ENCODE measurements at regions not wholly inside any gene's neighbourhood (a gene's known extent, or its start where the extent isn't known, plus 50 kb on each side); places are given as distances from the start of the nearest gene placed in this dataset.
"Not testable (repeated sequence)": the region's sequence is repeated elsewhere in the genome, so short reads cannot be mapped to it uniquely, and the experiment has no call there.

DNA sequence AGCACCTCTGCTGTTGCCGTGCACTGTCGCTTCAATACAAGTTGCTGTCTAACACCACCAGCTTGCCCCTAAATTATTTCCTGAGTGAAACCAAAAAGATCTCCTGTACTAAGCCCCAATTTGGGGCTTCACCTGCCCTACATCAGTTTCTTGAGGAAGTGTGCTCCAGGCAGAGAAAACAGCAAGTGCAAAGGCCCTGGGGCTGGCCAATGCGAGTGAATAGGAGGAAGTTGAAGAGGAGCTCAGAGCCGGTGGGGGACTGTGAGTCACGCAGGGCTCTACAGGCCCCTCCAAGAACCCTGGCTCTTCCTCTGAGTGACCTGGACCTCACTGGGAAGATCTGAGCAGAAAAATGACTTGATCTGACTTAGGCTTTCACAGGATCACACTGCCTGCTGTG, 117.2 kb downstream of the IPO8 start:
- Histone ChIP-seq H3K4me1 (ENCODE audit: control insufficient read depth, insufficient read depth, low read length, unreplicated experiment) (no peaks in the 10 kb centered on the region), H3K4me3 (ENCODE audit: low read depth, low read length) (no peak overlapping the region), H3K36me3 (ENCODE audit: insufficient read depth, low read length) (no peaks in the 10 kb centered on the region), H3K79me2 (ENCODE audit: control insufficient read depth, insufficient read depth, low read length, unreplicated experiment) (no peaks in the 10 kb centered on the region), H3K27ac (ENCODE audit: low read depth, low read length) (no peak overlapping the region), H2AFZ (ENCODE audit: low read length, unreplicated experiment) (no peak overlapping the region), H3K27me3 (ENCODE audit: insufficient read depth, low read length) (no peaks in the 10 kb centered on the region)

DNA sequence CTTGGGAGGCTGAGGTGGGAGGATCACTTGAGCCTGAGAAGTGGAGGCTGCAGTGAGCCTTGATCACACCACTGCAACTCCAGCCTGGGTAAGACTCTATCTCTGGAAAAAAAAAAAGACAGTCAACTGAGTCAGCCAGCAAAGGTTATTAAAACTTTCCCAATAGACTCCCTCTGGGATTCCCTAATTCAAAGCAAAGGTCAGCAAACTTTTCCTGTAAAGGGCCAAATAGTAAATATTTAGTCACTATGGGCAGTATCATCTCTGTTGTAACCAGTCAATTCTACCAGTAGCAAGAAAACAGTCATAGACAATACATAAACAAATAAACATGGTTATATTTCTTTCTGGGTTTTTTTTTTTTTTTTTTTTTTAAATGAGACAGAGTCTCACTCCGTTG, 122.5 kb downstream of the IPO8 start:
- Histone ChIP-seq H3K4me1 (ENCODE audit: control insufficient read depth, insufficient read depth, low read length, unreplicated experiment) (no peaks in the 10 kb centered on the region), H2AFZ (ENCODE audit: low read length, unreplicated experiment) (no peak overlapping the region), H3K79me2 (ENCODE audit: control insufficient read depth, insufficient read depth, low read length, unreplicated experiment) (no peaks in the 10 kb centered on the region), H3K27me3 (ENCODE audit: insufficient read depth, low read length) (peaks cover 18% of the 10 kb centered on the region; the same call in 1 of the 2 replicates), H3K4me3 (ENCODE audit: low read depth, low read length) (no peak overlapping the region), H3K27ac (ENCODE audit: low read depth, low read length) (no peak overlapping the region), H3K36me3 (ENCODE audit: insufficient read depth, low read length) (no peaks in the 10 kb centered on the region)

DNA sequence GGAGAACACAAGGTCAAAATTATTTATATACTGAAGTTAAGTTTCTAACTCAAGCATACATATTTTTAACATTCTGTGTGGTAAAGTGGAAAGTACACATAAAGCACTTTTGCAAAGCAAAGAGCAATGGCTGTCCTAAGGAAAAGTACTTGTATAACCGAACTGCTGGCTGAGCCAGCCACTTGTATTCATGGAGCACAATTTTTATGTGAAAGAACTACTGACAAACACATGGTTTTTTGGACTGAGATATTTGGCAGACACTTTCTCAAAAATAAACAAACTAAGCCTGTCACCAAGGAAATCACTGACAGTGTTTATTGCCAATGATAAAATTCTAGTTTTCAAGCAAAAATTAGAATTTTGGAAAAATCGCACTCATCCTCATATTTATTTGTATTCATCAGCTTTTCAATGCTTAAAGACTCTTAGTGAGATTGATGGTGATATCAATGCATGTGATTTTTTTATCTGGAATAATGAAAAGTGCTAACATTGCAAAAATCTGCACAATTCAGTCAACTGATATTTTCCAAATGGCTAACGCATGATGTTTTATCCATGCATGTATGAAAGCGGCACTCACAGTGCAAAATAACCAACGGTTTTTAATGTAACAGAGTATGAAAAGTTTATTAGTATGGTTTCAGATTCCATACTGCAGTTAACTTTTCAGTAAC, 125.3 kb downstream of the IPO8 start:
- Histone ChIP-seq H3K4me3 (ENCODE audit: low read depth, low read length) (no peak overlapping the region), H3K27me3 (ENCODE audit: insufficient read depth, low read length) (peaks cover 38% of the 10 kb centered on the region), H3K27ac (ENCODE audit: low read depth, low read length) (no peak overlapping the region)

DNA sequence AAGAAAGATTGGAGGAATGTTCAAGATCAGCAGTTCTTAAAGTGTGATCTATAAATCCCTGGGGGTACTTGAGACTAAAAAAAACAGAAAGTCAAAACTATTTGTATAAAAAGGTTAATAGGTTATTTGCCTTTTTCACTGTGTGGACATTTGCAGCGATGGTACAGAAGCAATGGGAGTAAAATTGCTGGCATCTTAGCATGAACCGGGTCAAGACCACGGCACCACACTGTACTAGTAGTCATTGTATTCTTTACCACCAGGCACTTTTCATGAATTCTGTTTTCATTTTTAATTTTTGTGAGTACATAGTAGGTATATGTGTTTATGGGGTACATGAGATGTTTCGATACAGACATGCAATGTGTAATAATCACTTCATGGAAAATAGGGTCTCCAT, 126.2 kb downstream of the IPO8 start:
- Histone ChIP-seq H3K36me3 (ENCODE audit: insufficient read depth, low read length) (no peaks in the 10 kb centered on the region), H3K27ac (ENCODE audit: low read depth, low read length) (no peak overlapping the region), H3K79me2 (ENCODE audit: control insufficient read depth, insufficient read depth, low read length, unreplicated experiment) (no peaks in the 10 kb centered on the region), H3K4me1 (ENCODE audit: control insufficient read depth, insufficient read depth, low read length, unreplicated experiment) (no peaks in the 10 kb centered on the region), H3K27me3 (ENCODE audit: insufficient read depth, low read length) (peaks cover 38% of the 10 kb centered on the region), H3K4me3 (ENCODE audit: low read depth, low read length) (no peak overlapping the region), H2AFZ (ENCODE audit: low read length, unreplicated experiment) (no peak overlapping the region)

More for the DNA sequence above, 125.3 kb downstream of the IPO8 start:
- no peak overlapping the region for H2AFZ ChIP-seq (ENCODE audit: low read length, unreplicated experiment)
- H3K79me2 ChIP-seq (ENCODE audit: control insufficient read depth, insufficient read depth, low read length, unreplicated experiment): no peaks in the 10 kb centered on the region
- H3K36me3 ChIP-seq (ENCODE audit: insufficient read depth, low read length): no peaks in the 10 kb centered on the region
- H3K4me1 ChIP-seq (ENCODE audit: control insufficient read depth, insufficient read depth, low read length, unreplicated experiment): no peaks in the 10 kb centered on the region

DNA sequence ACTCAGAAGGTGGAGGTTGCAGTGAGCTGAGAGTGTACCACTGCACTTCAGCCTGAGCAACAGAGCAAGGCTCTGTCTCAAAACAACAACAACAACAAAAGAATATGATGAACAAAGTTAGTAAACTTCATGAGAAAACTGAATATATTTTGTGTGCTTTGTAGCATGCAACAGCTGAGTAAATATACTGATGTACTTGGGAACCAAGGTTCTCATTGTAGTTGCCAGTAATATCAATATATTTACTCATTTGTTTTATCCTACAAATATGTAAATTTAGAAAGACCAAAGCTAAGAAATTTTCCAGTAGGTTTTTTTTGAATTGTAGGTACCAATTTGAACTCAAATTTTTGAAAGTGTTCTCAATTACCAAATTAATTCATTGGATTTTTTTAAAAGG, 127.2 kb downstream of the IPO8 start:
- H3K4me3 ChIP-seq (ENCODE audit: low read depth, low read length): no peak overlapping the region
- no peaks in the 10 kb centered on the region for H3K4me1 ChIP-seq (ENCODE audit: control insufficient read depth, insufficient read depth, low read length, unreplicated experiment)
- H3K27ac ChIP-seq (ENCODE audit: low read depth, low read length): no peak overlapping the region

DNA sequence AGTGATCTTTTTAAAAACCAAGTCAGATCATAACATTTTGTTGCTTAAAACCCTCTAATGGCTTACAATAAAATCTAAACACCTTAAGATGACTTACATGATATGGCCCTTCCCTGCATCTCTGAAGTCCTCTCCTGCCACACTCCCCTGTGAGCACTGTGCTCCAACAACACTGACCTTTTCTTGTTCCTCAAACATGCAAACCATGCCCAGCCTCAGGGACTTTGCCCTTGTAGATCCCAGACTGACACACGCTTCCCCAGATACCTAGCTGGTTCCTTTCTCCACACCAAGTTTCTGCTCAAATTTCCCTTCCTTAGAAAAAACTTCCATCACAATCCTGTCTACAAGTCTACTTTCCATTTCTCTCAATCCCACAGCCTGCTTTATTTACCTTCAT, 128.6 kb downstream of the IPO8 start:
- no peak overlapping the region for H3K27ac ChIP-seq (ENCODE audit: low read depth, low read length)
- no peaks in the 10 kb centered on the region for H3K36me3 ChIP-seq (ENCODE audit: insufficient read depth, low read length)
- H2AFZ ChIP-seq (ENCODE audit: low read length, unreplicated experiment): no peak overlapping the region
- no peaks in the 10 kb centered on the region for H3K79me2 ChIP-seq (ENCODE audit: control insufficient read depth, insufficient read depth, low read length, unreplicated experiment)
- peaks cover 35% of the 10 kb centered on the region for H3K27me3 ChIP-seq (ENCODE audit: insufficient read depth, low read length)
- H3K4me1 ChIP-seq (ENCODE audit: control insufficient read depth, insufficient read depth, low read length, unreplicated experiment): no peaks in the 10 kb centered on the region
- no peak overlapping the region for H3K4me3 ChIP-seq (ENCODE audit: low read depth, low read length)

More for the DNA sequence above, 127.2 kb downstream of the IPO8 start:
- no peaks in the 10 kb centered on the region for H3K36me3 ChIP-seq (ENCODE audit: insufficient read depth, low read length)
- no peaks in the 10 kb centered on the region for H3K79me2 ChIP-seq (ENCODE audit: control insufficient read depth, insufficient read depth, low read length, unreplicated experiment)
- H3K27me3 ChIP-seq (ENCODE audit: insufficient read depth, low read length): peaks cover 38% of the 10 kb centered on the region
- H2AFZ ChIP-seq (ENCODE audit: low read length, unreplicated experiment): no peak overlapping the region

DNA sequence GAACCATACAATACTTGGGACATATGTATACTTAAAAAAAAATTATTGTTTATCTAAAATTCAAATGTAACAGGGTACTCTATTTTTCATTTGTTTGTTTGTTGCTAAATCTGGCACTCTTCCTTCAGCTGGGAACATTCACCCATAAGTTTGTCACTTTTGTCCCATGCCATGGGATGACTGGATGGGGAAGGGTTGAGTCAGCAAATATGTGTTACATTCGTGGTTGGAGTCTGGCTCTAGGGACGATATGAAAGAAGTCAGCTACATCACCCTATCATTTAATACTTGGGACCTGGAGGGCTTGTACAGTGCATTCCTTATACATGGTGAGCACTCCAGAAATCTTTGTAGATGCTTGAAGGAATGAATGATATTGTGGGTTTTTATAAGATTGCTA, 131.3 kb downstream of the IPO8 start:
- no peaks in the 10 kb centered on the region for H3K36me3 ChIP-seq (ENCODE audit: insufficient read depth, low read length)

DNA sequence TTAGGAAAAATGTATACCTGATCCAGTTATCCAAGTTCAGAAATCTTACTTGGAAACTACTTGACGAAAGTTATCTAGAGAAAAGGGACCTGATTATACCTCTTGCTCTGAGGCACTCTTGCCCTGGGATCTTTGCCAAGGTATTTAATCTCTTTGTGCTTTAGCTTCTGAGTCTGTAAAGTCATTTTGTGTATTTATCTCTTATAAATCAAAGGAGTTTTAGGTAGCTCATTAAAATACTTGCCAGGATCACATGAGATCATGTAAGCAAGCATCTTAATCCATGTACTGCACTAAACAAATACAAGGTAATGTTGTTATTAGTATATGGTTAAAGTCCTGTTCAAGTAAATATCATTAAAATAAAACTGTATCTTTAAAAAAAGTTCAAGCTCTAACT, 147.5 kb downstream of the IPO8 start:
- no peaks in the 10 kb centered on the region for H3K27me3 ChIP-seq (ENCODE audit: insufficient read depth, low read length)
- no peaks in the 10 kb centered on the region for H3K36me3 ChIP-seq (ENCODE audit: insufficient read depth, low read length)
- H3K79me2 ChIP-seq (ENCODE audit: control insufficient read depth, insufficient read depth, low read length, unreplicated experiment): no peaks in the 10 kb centered on the region
- no peak overlapping the region for H3K4me3 ChIP-seq (ENCODE audit: low read depth, low read length)
- no peak overlapping the region for H3K27ac ChIP-seq (ENCODE audit: low read depth, low read length)
- H3K4me1 ChIP-seq (ENCODE audit: control insufficient read depth, insufficient read depth, low read length, unreplicated experiment): no peaks in the 10 kb centered on the region
- H2AFZ ChIP-seq (ENCODE audit: low read length, unreplicated experiment): no peak overlapping the region

More for the DNA sequence above, 131.3 kb downstream of the IPO8 start:
- Histone ChIP-seq H3K4me1 (ENCODE audit: control insufficient read depth, insufficient read depth, low read length, unreplicated experiment) (no peaks in the 10 kb centered on the region), H3K4me3 (ENCODE audit: low read depth, low read length) (no peak overlapping the region), H2AFZ (ENCODE audit: low read length, unreplicated experiment) (no peak overlapping the region), H3K27ac (ENCODE audit: low read depth, low read length) (no peak overlapping the region), H3K27me3 (ENCODE audit: insufficient read depth, low read length) (peaks cover 20% of the 10 kb centered on the region; the same call in 1 of the 2 replicates), H3K79me2 (ENCODE audit: control insufficient read depth, insufficient read depth, low read length, unreplicated experiment) (no peaks in the 10 kb centered on the region)

DNA sequence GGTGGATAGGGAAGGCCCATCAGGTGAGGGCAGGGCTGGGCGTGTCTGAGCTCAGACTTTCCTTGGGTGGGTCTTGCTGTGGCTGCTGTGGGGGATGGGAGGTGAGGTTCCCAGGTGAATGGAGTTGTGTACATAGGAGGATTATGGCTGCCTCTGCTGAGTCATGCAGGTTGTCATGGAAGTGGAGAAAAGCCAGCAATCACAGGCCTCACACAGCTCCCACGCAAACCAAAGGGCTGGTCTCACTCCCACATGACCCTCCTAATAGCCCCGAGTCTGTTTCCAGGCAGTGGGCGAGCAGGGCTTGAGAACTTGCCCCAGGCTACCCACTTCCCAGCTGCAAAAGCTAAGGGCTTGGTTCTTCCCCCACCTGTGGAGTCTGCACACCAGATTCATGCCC, 149.5 kb downstream of the IPO8 start:
- Histone ChIP-seq H3K27ac (ENCODE audit: low read depth, low read length) (no peak overlapping the region), H2AFZ (ENCODE audit: low read length, unreplicated experiment) (no peak overlapping the region), H3K4me3 (ENCODE audit: low read depth, low read length) (no peak overlapping the region), H3K27me3 (ENCODE audit: insufficient read depth, low read length) (no peaks in the 10 kb centered on the region), H3K4me1 (ENCODE audit: control insufficient read depth, insufficient read depth, low read length, unreplicated experiment) (no peaks in the 10 kb centered on the region), H3K36me3 (ENCODE audit: insufficient read depth, low read length) (no peaks in the 10 kb centered on the region), H3K79me2 (ENCODE audit: control insufficient read depth, insufficient read depth, low read length, unreplicated experiment) (no peaks in the 10 kb centered on the region)

DNA sequence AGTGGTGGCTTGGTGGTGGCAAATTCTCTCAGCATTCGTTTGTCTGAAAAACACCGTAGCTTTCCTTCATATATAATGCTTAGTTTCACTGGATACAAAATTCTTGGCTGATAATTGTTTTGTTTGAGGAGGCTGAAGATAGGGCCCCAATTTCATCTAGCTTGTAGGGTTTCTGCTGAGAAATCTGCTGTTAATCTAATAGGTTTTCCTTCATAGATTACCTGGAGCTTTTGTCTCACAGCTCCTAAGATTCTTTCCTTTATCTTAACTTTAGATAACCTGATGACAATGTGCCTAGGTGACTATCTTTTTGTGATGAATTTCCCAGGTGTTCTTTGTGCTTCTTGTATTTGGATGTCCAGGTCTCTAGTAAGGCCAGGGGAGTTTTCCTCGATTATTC, 151.0 kb downstream of the IPO8 start:
- not testable (repeated sequence) for H3K36me3 ChIP-seq (ENCODE audit: insufficient read depth, low read length); H2AFZ ChIP-seq (ENCODE audit: low read length, unreplicated experiment); H3K27me3 ChIP-seq (ENCODE audit: insufficient read depth, low read length); H3K4me1 ChIP-seq (ENCODE audit: control insufficient read depth, insufficient read depth, low read length, unreplicated experiment); H3K27ac ChIP-seq (ENCODE audit: low read depth, low read length); H3K4me3 ChIP-seq (ENCODE audit: low read depth, low read length); H3K79me2 ChIP-seq (ENCODE audit: control insufficient read depth, insufficient read depth, low read length, unreplicated experiment)

DNA sequence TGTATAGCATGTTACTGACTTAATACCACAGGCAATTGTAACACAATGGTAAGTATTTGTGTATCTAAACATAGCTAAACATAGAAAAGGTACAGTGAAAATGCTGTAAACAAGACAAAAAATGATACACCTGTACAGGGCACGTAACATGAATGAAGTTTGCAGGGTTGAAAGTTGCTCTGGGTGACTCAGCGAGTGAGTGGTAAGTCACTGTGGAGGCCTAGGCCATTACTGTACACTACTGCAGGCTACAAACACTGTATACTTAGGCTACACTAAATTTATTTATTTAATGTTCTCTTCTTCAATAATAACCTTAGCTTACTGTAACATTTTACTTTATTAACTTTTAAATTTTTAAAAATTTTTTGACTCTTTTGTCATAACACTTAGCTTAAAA, 158.4 kb downstream of the IPO8 start:
- no peaks in the 10 kb centered on the region for H3K27me3 ChIP-seq (ENCODE audit: insufficient read depth, low read length)

More for the DNA sequence above, 158.4 kb downstream of the IPO8 start:
- Histone ChIP-seq H3K36me3 (ENCODE audit: insufficient read depth, low read length) (no peaks in the 10 kb centered on the region), H2AFZ (ENCODE audit: low read length, unreplicated experiment) (no peak overlapping the region), H3K79me2 (ENCODE audit: control insufficient read depth, insufficient read depth, low read length, unreplicated experiment) (no peaks in the 10 kb centered on the region), H3K4me3 (ENCODE audit: low read depth, low read length) (no peak overlapping the region), H3K4me1 (ENCODE audit: control insufficient read depth, insufficient read depth, low read length, unreplicated experiment) (peaks cover 6% of the 10 kb centered on the region), H3K27ac (ENCODE audit: low read depth, low read length) (no peak overlapping the region)

Data from ACC112 (cell line).